TTC549 (cell line): ENCODE measurements at regions not wholly inside any gene's neighbourhood (a gene's known extent, or its start where the extent isn't known, plus 50 kb on each side); places are given as distances from the start of the nearest gene placed in this dataset.
"Not testable (repeated sequence)": the region's sequence is repeated elsewhere in the genome, so short reads cannot be mapped to it uniquely, and the experiment has no call there.

Experiments
- FAIRE-seq: peaks from 2 replicates; lab custom pipeline; 2012; peaks lifted over from hg19 to GRCh38; lab: Jason Lieb, UNC

- FAIRE-seq, result no peak
Observed at GRCh38 chr17:77528516-77529327, 388.0 kb downstream of the SEC14L1 start.

GRCh38 chr17:77529328-77529650 is 388.5 kb downstream of the SEC14L1 start:
- FAIRE-seq, result no peak

- FAIRE-seq, result no peak
Observed at GRCh38 chr17:77530591-77530990, 389.8 kb downstream of the SEC14L1 start.

- no peak for FAIRE-seq
Observed at GRCh38 chr17:77531002-77531401, 390.2 kb downstream of the SEC14L1 start.

GRCh38 chr17:77531641-77532040 is 390.9 kb downstream of the SEC14L1 start:
- no peak for FAIRE-seq

GRCh38 chr17:77533697-77534096 is 392.9 kb downstream of the SEC14L1 start:
- not testable (repeated sequence) for FAIRE-seq

GRCh38 chr17:77534137-77534536 is 393.4 kb downstream of the SEC14L1 start:
- no peak for FAIRE-seq

GRCh38 chr17:77535435-77535834 is 394.7 kb downstream of the SEC14L1 start:
- no peak for FAIRE-seq

GRCh38 chr17:77535892-77536291 is 395.1 kb downstream of the SEC14L1 start:
- no peak for FAIRE-seq

GRCh38 chr17:77537566-77537965 is 396.8 kb downstream of the SEC14L1 start:
- no peak for FAIRE-seq

GRCh38 chr17:77540531-77540930 is 399.8 kb downstream of the SEC14L1 start:
- no peak for FAIRE-seq

GRCh38 chr17:77540975-77541374 is 400.2 kb downstream of the SEC14L1 start:
- FAIRE-seq, result no peak

GRCh38 chr17:77542011-77542410 is 401.2 kb downstream of the SEC14L1 start:
- FAIRE-seq, result no peak

- FAIRE-seq, result peak; percentile 42
Observed at GRCh38 chr17:77542551-77543490, 402.1 kb downstream of the SEC14L1 start.

GRCh38 chr17:77543801-77544200 is 403.0 kb downstream of the SEC14L1 start:
- no peak for FAIRE-seq

- no peak for FAIRE-seq
Observed at GRCh38 chr17:77544347-77545110, 403.8 kb downstream of the SEC14L1 start.

GRCh38 chr17:77546772-77547241 is 406.0 kb downstream of the SEC14L1 start:
- no peak for FAIRE-seq

- no peak for FAIRE-seq
Observed at GRCh38 chr17:77548967-77549366, 408.2 kb downstream of the SEC14L1 start.

GRCh38 chr17:77549726-77550366 is 408.7 kb upstream of the TNRC6C start:
- FAIRE-seq, result no peak

GRCh38 chr17:77553459-77554066 is 404.9 kb upstream of the TNRC6C start:
- no peak for FAIRE-seq

- FAIRE-seq, result no peak
Observed at GRCh38 chr17:77555121-77555591, 403.3 kb upstream of the TNRC6C start.
